GM12865 (cell line): ENCODE measurements at regions not wholly inside any gene's neighbourhood (a gene's known extent, or its start where the extent isn't known, plus 50 kb on each side); places are given as distances from the start of the nearest gene placed in this dataset.

Experiments
- DNase-seq: peaks from one replicate; pipeline ENCODE4 v3.0.0; 2010; ENCODE audit warnings: low read depth
- H3K4me3 ChIP-seq: 2 replicates; pipeline ENCODE4 v1.5.1; 2011; ENCODE audit warnings: mild to moderate bottlenecking, low read depth, low read length, control low read depth
- TF ChIP-seq, protein P1 (sequence below): IDR thresholded peaks from 2 replicates; pipeline ENCODE4 v1.5.1; 2011; ENCODE audit warnings: low read length, control low read depth, low read depth, inconsistent platforms; ENCODE audit not compliant: insufficient read depth; ENCODE audit errors: missing control alignments

DNA sequence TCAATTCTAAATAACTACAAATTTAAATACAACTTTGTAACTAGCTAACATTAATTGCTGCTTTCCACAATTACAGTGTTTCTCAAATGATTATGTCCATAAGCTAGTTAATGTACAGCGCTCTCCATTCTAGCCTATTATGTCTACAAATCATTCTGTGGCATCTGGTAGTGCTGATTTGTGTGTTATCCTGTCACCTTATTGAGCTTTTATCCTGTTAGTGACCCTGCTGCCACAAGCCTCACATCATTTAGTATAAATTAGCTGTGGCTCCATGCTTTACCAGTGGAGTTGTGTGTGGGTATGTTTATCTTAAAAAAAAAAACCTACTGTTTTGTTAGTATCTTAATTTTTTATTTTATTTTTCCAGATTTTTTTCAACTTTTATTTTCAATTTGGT, 112.6 kb upstream of the PJA2 start:
- H3K4me3 ChIP-seq = no peak overlapping the region
- TF ChIP-seq, protein P1, sequence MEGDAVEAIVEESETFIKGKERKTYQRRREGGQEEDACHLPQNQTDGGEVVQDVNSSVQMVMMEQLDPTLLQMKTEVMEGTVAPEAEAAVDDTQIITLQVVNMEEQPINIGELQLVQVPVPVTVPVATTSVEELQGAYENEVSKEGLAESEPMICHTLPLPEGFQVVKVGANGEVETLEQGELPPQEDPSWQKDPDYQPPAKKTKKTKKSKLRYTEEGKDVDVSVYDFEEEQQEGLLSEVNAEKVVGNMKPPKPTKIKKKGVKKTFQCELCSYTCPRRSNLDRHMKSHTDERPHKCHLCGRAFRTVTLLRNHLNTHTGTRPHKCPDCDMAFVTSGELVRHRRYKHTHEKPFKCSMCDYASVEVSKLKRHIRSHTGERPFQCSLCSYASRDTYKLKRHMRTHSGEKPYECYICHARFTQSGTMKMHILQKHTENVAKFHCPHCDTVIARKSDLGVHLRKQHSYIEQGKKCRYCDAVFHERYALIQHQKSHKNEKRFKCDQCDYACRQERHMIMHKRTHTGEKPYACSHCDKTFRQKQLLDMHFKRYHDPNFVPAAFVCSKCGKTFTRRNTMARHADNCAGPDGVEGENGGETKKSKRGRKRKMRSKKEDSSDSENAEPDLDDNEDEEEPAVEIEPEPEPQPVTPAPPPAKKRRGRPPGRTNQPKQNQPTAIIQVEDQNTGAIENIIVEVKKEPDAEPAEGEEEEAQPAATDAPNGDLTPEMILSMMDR = no peak
- no peak for DNase-seq

DNA sequence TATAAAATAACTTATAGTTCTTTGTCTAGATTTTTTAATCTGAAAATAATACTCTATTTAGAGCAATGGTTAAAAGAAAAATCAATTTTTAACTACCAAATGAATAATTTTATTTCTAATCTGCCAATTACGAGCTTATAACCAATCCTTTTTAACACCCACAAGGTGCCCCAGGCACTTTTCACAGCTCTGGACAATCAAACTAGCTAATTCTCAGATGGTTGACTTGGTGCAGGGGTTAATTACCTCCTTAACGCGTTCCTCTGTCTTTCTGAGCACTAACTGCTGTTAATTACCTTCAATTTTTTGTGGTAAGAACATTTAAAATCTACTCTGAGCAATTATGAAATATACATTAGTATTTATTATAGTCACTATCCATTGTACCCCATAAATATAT, 109.6 kb upstream of the PJA2 start:
- no peak overlapping the region for H3K4me3 ChIP-seq
- no peak for DNase-seq
- TF ChIP-seq, protein P1 = no peak

DNA sequence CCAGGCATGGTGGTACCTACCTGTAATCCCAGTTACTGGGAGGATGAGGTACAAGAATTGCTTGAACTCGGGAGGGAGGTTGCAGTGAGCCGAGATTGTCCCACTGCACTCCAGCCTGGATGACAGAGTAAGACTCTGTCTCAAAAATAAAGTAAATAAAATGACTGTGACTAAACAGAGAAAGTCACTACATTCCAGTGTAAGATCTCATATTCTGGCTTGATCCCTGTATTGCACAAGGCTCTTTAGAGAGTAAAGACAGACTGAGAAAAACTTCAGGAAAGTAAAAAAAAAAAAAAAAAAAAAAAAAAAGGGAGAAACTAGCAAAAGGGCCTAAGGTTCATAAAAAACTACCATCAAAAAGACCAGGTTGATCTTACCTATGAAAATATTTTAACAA, 106.6 kb upstream of the PJA2 start:
- no peak overlapping the region for H3K4me3 ChIP-seq
- TF ChIP-seq, protein P1 = no peak
- no peak for DNase-seq

DNA sequence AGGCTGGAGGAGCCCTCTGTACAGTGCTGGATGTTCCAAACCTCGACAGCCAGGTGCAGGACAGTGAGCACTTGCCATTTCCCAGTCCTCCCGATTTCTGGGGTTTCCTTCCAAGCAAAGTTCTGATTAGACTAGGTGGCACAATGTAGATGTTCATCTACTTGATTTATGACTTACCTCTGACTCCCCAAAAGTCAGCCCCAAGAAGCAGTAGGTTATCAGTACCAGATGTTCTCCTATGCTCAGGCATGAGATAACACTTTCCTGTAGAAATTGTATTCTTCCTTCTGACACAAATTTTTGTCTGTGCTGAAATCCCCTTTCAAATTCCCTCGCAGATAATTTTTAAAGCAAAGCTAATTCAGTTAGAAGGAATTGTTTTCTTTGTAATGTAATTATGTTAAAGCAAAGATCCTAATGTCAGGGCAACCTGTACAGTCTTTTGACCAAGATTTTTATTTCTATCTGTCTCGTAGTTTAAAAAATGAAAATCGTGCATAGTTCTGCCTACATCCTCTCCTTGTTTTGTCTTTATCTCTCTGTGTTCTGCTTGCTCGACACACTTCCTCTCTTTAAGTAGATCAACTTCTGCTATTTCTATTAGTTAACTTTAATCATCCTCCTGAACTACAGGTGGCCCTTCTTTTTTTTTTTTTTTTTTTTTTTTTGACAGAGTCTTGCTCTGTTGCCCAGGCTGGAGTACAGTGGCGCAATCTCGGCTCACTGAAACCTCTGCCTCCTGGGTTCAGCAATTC, 102.4 kb upstream of the PJA2 start:
- no peak overlapping the region for H3K4me3 ChIP-seq
- no peak for DNase-seq
- TF ChIP-seq, protein P1 = no peak

DNA sequence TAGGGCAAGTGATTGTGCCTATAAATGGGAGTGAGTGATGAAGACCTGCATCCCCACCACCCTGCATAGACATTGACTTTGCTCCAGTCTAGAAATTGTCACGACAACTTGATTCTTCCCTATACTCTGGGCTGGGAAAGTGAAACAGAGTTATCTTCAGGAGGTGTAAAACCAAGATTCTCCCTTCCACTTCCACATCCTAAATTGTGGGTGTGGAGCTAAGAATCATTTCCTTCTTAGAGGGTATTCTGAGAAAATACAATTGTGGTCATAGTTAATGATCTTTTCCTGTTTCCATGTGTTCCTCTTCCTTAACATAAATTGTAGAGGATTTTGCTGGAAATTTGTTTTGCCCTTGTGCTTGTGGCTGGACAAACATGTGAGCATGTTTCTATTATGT, 96.8 kb upstream of the PJA2 start:
- H3K4me3 ChIP-seq = no peak overlapping the region
- TF ChIP-seq, protein P1 = no peak
- no peak for DNase-seq

DNA sequence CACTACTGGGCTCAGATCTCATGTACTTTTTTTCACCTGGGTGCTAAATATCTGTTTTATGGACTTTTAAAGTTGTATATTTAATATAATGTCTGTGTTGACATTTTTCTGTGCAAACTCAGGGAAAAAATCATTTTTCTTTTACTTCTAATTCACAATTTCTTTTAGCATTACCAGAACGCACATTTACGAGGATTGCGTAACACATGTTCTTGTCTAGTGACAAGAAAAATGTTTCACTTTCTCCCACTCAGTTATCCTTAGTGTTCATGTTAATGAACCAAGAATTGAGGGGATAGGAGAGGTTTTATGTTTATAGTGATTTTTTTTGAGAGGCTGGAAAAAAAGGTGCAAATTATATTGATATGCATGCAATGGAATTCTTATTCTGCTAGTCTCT, 86.3 kb upstream of the PJA2 start:
- no peak overlapping the region for H3K4me3 ChIP-seq
- TF ChIP-seq, protein P1 = no peak
- DNase-seq = no peak
